GM19372 (cell line): ENCODE measurements at regions not wholly inside any gene's neighbourhood (a gene's known extent, or its start where the extent isn't known, plus 50 kb on each side); places are given as distances from the start of the nearest gene placed in this dataset.

Source experiments
- ATAC-seq: cut with Tn5 transposase; IDR thresholded peaks from one replicate; pipeline ENCODE4 v1.9.1; 2021; ENCODE audit warnings: mild to moderate bottlenecking, low read depth, moderate library complexity; ENCODE audit not compliant: unreplicated experiment

DNA sequence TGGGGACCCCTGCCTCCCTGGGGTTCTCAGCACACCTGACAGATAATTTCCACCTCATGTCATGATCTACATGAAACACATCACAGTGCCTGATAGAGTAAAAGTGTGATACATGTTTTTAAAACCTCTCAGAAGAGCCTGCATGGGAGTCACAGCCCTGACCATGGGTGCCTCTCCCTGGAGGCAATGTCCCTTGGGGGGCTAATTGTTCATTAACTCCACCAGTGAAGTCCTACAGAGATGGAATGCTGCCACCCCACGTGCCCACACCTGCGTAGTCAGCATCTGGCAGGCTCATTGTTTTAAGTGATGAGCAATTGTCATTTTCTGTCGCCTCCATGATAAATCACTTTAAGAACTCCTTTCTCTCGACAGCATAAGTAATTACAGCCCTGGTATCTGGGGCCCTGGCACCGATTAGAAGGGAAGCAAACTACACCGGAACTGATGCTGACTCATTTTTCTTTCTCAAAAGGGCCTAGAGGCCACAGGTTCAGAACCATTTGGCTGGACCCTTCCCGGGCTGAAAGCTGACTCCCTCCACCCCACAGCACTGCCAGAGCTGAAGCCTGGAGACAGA lies 109.6 kb upstream of the GJB5 start:
- ATAC-seq: no peak

DNA sequence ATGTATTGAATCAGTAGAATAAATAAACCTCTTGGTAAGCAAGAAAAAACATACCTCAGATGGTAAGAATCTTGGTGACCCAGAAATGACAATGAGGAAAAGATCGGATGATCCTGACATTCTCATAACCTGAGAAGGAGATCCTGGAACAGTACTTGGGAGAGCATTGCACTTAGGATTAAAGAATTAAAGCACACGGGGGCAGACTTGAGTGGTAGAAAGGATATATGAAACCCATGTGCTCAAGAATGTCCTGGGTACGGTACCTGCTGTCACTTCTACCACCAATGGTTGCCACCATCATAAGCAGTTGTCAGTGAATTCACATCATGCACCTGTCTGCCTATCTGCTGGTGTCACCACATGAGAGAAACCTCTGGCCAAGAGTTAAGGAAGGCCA lies 108.9 kb upstream of the GJB5 start:
- no peak for ATAC-seq

DNA sequence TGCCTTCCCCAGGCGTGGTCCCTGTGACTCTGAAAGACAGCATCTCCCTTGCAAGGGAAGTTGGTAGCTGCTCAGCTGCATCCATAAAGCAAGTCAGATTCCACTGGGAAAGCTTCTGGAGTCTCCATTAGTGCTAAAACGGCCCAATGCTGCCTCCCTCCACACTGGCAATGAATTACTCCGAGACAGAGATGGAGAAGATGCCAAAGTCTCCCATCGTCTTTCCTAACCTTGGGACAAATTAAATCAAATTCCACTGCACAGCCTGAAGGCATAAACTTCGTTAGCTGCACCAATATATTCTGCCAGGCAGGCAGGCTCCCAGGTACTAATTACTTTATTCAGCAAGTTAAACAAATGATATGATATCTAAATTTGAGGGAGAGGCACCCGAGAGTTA lies 106.3 kb upstream of the GJB5 start:
- ATAC-seq: no peak

DNA sequence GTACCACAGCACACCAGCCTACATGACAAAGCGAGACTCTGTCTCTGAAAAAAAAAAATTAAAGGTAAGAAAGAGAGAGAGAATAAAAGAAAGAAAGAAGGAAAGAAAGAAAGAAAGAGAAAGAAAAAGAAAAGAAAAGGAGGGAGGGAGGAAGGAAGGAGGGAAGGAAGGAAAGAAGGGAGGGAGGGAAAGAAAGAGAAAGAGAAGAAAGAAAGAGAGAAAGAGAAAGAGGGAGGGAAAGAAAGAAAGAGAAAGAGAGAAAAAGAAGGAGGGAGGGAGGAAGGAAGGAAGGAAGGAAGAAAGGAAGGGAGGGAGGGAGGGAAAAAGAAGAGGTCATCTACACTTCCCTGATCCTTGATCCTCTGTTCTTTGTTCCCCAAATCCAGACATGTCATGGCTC lies 104.8 kb upstream of the GJB5 start:
- no peak for ATAC-seq

DNA sequence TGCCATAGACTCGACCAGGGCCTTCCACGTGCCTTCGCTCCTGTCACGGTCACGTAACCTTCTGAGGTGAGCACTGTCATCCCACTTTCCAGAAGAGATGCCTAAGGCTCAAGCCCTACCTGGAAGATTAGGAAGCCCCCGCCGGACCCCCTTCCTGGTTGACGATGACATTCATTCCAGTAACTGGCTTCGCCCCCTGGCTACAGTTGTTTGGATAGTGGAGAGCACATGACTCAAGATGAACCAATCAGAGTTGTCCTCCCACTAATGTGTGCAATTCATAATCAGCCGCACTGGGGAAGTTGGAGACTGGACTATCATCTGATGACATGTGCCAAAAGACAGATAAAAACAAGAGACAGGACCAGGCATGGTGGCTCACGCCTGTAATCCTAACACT lies 104.0 kb upstream of the GJB5 start:
- ATAC-seq: no peak

DNA sequence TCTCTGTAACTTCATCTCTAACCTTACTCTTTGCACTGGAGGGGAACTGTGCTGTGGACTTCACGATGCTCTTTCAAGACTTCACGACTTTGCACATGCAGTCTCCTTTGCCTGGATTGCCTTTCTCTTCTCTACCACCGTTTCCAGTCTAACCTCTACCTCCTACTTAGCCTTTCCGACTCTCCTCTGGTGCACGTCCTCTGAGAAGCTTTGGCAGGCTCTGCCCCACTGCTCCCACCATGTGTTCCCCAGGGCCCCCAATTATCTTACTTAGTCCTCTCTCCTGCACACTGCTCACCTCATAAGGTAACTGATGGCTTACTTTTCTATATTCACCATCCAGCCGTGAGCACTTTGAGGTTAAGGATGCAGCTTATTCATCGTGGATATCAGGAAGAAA lies 101.7 kb upstream of the GJB5 start:
- no peak for ATAC-seq

DNA sequence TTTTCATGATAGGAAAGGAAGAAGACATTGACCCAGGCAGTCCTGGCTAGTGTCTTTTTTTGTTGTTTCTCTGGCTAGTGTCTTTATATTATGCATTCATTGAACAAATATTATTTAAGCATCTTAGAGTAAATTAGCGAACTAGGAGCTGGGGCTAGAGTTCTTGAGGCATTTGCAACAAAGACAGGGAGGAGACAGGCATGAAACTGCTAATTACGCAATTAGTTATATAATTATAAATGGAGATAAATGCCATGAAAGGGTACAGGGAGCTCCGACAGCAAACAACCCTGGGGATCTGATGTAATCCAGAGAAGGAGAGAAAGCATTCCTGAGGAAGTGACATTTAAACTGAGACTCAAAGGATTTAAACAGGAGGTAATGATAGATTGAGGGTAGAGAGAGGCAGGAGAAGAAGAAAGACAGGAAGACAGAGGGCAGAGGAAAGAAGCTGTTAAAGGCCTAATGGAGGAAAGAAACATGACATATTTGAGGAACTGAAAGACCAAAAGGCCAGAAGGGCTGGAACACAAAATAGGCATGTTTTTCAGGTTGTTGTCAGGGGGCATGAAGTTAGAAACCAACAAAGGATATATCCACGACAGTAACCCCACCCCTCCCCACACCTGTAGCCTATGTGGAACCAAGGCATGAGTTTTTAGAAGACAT lies 99.5 kb upstream of the GJB5 start:
- ATAC-seq: no peak

- ATAC-seq: no peak
Observed at GRCh38 chr1:34655875-34656240, 99.0 kb upstream of the GJB5 start.

GRCh38 chr1:34656299-34656698 lies 98.5 kb upstream of the GJB5 start:
- ATAC-seq: no peak

DNA sequence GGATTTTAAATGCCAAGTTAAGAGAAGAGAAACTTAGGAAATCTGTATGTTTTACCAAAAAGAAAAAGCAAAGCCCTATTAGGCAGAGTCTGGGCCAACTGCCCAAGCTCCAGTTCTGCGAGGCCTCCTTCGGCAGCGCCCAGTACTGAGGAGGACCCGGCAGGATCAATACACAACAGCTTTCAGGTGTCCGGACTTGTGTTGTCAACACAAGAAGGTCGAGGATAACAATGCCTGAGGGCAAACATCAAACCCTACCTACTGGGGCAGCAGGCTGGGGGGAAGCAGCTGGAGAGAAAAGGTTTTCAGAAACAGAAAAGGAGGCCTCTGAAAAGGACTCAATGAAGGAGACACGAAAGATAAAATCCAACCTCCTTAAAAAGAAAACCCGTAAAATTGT lies 98.1 kb upstream of the GJB5 start:
- ATAC-seq: no peak

DNA sequence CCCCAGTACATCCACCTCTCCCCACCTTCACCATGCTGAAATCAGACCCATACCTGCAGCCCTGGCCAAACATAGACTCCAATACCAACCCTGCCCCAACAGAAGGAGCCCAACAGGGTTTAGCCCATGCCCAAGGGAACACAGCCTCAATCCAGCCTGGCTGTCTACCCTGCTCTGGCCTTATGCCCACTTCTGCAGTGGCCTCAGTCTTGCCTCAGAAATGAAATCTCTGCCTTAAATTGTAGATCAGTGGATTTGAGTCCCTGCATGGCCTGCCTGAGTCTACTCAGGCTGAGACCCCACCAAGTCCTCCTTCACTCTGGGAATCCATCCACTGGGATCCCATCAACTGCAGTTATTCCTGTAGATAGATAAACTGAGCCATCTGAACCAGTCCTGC lies 97.6 kb upstream of the GJB5 start:
- no peak for ATAC-seq

GRCh38 chr1:34657849-34658248 lies 97.0 kb upstream of the GJB5 start:
- no peak for ATAC-seq

DNA sequence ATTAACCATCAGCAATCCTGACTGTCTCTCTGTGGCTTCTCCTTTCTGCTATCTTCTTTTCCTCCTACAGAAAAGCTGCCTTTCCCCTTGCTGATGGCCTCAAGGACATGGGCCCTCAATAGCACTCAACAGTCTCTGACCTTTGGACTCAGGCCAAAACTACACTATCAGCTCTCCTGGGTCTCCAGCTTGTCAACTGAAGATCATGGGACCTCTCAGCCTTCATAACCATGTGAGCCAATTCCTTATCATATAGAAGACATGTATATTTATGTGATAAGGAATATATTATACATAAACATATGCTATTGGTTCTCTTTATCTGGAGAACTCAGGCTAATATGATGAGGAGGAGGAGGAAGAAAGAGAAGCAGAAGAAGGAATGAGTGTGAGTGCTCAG lies 91.8 kb upstream of the GJB5 start:
- ATAC-seq: no peak

GRCh38 chr1:34668063-34668462 lies 86.8 kb upstream of the GJB5 start:
- ATAC-seq: no peak

- ATAC-seq: no peak
Observed at GRCh38 chr1:34670982-34671381, 83.9 kb upstream of the GJB5 start.

DNA sequence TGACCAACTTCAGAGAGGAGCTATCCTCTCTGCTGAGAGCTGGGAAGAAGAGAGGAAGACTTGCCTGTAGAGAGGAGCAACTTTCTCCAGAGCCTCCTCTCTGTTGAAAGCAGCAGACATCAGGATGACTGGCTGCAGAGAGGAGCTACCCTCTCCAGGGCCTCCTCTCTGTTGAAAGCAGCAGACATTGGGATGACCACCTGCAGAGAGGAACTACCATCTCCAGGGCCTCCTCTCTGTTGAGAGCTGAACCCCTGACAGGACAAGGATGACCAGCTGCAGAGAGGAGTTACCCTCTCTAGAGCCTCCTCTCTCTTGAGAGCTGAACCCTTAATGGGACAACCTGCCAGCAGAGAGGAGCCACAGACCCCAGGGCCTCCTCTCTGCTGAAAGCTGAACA lies 83.0 kb upstream of the GJB5 start:
- ATAC-seq: no peak

GRCh38 chr1:34681480-34682451 lies 73.1 kb upstream of the GJB5 start:
- ATAC-seq: no peak

DNA sequence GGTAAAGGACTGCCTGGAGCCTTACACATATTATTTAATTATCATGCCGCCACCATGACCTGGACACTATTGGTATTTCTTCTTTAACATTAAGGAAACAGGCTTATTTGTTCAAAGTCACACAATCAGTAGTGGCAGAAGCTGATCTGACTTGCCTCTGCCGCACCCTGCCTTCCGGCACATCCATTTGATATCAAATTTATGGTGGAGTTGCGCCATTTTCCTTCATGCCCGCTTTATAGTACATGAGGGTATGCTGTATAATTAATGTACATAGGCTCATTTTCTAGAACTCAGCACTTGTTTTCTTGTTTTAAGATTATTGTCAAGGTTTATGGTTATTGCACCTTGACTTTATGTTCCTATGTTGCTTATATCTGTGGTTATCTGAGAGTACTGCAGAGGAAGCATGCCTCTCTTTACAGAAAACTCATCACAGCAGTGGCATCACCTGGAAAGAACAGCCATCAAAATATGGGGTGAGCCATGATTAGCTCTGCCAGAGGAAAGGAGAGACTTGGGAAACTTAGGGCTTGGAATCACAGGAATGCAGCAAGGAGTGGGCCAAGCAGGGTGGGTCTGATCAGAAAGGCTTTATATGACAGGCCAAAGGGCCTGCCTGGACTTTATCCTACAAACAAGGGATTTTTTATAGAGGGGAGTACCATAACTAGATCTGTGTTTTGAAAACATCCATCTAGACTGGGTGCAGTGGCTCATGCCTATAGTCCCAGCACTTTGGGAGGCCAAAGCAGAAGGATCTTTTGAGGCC lies 72.2 kb upstream of the GJB5 start:
- ATAC-seq: no peak

DNA sequence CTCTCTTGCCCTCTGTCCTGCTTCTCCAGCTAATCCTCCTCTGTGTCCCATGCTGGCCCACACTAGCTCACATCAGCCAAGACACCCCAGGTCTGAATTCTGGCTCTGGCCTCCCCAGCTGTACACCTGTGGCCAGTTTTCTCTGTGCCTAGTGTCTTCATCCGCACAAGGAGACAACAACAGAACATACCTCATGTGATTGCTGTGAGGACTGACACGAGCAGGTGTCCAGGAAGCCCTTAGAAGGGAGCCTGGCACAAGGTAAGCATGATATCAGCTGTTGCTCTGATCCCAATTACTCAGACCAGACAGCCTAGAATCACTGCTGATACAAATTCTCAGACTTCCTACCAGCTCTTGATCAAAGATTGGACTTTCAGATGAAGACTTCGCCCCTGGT lies 71.2 kb upstream of the GJB5 start:
- no peak for ATAC-seq

DNA sequence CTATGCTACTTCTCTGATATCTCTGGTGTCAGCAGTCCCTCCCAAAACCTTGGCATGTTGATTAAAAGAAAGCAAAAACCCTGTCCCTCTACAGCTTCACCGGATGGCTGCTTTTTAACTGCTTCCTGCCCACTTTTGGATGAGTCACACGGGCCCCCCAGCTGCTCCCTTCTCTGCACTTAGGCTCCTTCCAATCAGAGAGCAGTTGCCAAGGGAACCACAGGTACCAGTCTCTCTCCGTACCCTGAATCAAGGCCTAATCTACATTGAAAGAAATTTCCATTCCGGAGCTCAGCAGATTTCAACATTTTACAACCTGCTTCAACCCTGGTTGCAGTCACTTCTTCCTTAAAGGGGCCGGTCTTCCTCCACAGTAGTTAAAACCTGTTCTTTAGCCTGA lies 70.6 kb upstream of the GJB5 start:
- ATAC-seq: no peak

- no peak for ATAC-seq
Observed at GRCh38 chr1:34685225-34685624, 69.6 kb upstream of the GJB5 start.
